Osteocyte (in vitro differentiated cells): ENCODE measurements at regions not wholly inside any gene's neighbourhood (a gene's known extent, or its start where the extent isn't known, plus 50 kb on each side); places are given as distances from the start of the nearest gene placed in this dataset.

Source experiments
- DNase-seq: peaks from one replicate; pipeline ENCODE4 v3.0.0; 2021; ENCODE audit warnings: mixed read lengths; ENCODE audit not compliant: unreplicated experiment; ENCODE audit errors: extremely low spot score
- H3K27ac Mint-ChIP-seq: one replicate; pipeline ENCODE4 v1.8.0; 2021; ENCODE audit warnings: mild to moderate bottlenecking, mixed read lengths; ENCODE audit not compliant: unreplicated experiment
- H3K27me3 Mint-ChIP-seq: one replicate; pipeline ENCODE4 v1.8.0; 2021; ENCODE audit warnings: mixed read lengths; ENCODE audit not compliant: unreplicated experiment
- H3K36me3 Mint-ChIP-seq: one replicate; pipeline ENCODE4 v1.8.0; 2021; ENCODE audit warnings: mixed read lengths; ENCODE audit not compliant: unreplicated experiment
- H3K4me1 Mint-ChIP-seq: one replicate; pipeline ENCODE4 v1.8.0; 2021; ENCODE audit warnings: mixed read lengths; ENCODE audit not compliant: unreplicated experiment
- H3K4me3 Mint-ChIP-seq: one replicate; pipeline ENCODE4 v1.8.0; 2021; ENCODE audit warnings: mild to moderate bottlenecking, moderate library complexity, mixed read lengths; ENCODE audit not compliant: unreplicated experiment
- H3K9me3 Mint-ChIP-seq: one replicate; pipeline ENCODE4 v1.8.0; 2021; ENCODE audit warnings: mixed read lengths; ENCODE audit not compliant: unreplicated experiment
- TF ChIP-seq, protein P1 (sequence below): fragments of 200-600 bp; sonication (generic); IDR thresholded peaks from 2 replicates; pipeline ENCODE4 v1.5.0; 2021; ENCODE audit warnings: antibody characterized with exemption, mild to moderate bottlenecking, moderate library complexity

DNA sequence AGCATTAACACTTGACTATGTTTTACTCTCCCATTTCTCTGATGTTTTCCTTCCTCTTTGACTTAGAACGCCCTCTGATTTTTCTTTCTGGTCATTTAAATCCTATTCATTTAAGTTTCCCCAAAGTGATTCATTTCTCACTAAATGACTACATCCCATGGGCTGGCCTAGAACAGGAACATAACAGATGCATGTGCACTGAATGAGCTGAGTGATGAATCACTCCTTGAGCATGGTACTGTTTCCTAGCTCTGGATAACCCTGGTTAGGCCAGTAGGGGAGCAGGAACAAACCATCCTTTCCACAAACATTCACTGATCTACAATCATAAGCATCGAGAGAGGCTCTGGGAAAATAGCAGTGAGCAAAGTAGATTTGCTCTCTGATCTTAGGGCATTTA, 221.9 kb upstream of the SETBP1 start:
- H3K27ac Mint-ChIP-seq, result no peak overlapping the region
- H3K9me3 Mint-ChIP-seq, result peaks cover 5% of the 10 kb centered on the region
- no peak for DNase-seq
- no peaks in the 10 kb centered on the region for H3K36me3 Mint-ChIP-seq
- no peaks in the 10 kb centered on the region for H3K27me3 Mint-ChIP-seq
- H3K4me1 Mint-ChIP-seq, result no peaks in the 10 kb centered on the region
- no peak overlapping the region for H3K4me3 Mint-ChIP-seq
- TF ChIP-seq, protein P1, sequence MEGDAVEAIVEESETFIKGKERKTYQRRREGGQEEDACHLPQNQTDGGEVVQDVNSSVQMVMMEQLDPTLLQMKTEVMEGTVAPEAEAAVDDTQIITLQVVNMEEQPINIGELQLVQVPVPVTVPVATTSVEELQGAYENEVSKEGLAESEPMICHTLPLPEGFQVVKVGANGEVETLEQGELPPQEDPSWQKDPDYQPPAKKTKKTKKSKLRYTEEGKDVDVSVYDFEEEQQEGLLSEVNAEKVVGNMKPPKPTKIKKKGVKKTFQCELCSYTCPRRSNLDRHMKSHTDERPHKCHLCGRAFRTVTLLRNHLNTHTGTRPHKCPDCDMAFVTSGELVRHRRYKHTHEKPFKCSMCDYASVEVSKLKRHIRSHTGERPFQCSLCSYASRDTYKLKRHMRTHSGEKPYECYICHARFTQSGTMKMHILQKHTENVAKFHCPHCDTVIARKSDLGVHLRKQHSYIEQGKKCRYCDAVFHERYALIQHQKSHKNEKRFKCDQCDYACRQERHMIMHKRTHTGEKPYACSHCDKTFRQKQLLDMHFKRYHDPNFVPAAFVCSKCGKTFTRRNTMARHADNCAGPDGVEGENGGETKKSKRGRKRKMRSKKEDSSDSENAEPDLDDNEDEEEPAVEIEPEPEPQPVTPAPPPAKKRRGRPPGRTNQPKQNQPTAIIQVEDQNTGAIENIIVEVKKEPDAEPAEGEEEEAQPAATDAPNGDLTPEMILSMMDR, result no peak

DNA sequence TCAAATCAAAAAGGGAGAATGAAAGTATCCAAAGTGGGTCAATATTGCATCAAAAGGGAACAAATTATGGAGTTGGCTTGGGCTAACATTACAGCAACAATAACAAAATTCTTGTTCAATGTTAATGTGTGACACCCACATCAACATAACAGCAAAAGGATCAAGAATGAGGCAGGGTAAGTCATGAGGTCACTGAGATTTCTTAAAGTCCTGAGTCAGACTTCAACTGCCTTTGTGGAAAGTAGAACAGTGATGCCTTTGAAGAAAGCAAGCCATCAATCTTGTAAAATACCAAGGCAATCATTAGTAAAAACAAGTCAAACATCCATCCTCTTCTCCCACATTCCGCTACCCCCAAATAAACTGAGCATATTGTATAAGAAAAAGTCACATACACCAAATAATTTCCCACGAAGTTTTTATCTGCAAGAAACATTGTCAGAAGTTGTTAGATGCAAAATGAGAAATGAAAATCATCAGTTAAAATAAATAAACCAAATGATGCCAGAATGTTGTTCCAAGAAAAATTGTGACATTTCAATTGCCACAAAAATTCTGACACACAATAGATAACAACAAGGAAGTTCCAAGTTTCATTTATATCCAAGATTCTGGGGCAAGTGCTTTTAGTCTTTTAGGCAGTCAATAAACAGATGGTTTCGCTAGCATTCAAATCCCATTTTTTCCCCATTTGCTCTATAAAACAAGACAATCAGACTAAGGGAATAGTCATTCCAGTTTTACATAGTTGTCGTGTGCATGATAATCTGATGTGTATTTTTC, 216.1 kb upstream of the SETBP1 start:
- H3K27ac Mint-ChIP-seq, result no peak overlapping the region
- H3K4me3 Mint-ChIP-seq, result no peak overlapping the region
- no peak for DNase-seq
- H3K4me1 Mint-ChIP-seq, result peaks cover 13% of the 10 kb centered on the region
- no peaks in the 10 kb centered on the region for H3K27me3 Mint-ChIP-seq
- H3K36me3 Mint-ChIP-seq, result no peaks in the 10 kb centered on the region
- TF ChIP-seq, protein P1, result no peak
- no peaks in the 10 kb centered on the region for H3K9me3 Mint-ChIP-seq

DNA sequence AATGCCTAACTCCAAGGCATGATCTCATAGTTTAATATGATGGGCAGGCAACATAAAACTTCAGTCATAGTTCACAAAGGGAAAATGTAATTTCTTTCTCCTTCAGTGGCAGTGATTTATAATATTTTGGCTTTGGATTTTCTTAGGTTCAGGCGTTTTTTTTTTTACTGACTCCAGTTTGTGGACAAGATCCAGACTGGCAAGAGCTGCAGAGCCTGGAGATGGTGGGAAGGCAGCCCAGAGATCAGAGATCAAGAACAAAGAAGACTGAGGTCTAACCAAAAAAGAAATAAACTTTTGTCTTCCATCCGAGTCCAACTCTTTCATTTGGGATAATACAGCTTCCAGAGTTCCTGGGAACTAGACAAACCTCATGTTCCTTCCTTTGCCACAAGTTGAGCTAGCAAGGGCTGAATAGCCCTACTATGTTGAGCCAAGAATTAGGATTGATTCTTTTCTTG, 215.3 kb upstream of the SETBP1 start:
- Mint-ChIP-seq H3K27me3 (no peaks in the 10 kb centered on the region), H3K27ac (no peak overlapping the region), H3K4me3 (no peak overlapping the region), H3K4me1 (peaks cover 13% of the 10 kb centered on the region), H3K36me3 (no peaks in the 10 kb centered on the region), H3K9me3 (no peaks in the 10 kb centered on the region)
- TF ChIP-seq, protein P1, result no peak
- DNase-seq, result no peak

DNA sequence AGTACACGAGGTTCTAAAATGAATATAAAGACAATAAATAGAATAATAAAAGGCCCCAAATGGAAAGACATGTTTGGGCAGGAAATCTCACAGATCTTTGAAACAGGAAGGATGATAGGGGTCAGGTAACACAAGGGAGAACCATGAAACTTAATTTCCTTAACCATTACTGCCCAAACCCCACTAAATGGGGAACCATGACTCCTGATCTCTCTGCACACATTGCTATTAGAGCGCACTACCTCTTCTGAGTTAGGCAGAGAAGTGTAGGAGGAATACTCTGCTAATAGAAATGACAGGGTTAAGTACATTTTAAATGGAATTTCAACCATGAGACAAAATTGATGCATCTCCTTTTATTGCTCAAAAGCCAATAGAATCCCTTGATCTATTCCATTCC, 213.7 kb upstream of the SETBP1 start:
- Mint-ChIP-seq H3K27me3 (no peaks in the 10 kb centered on the region), H3K36me3 (no peaks in the 10 kb centered on the region), H3K4me1 (peaks cover 13% of the 10 kb centered on the region), H3K27ac (no peak overlapping the region), H3K9me3 (no peaks in the 10 kb centered on the region), H3K4me3 (no peak overlapping the region)
- TF ChIP-seq, protein P1, result no peak
- no peak for DNase-seq

DNA sequence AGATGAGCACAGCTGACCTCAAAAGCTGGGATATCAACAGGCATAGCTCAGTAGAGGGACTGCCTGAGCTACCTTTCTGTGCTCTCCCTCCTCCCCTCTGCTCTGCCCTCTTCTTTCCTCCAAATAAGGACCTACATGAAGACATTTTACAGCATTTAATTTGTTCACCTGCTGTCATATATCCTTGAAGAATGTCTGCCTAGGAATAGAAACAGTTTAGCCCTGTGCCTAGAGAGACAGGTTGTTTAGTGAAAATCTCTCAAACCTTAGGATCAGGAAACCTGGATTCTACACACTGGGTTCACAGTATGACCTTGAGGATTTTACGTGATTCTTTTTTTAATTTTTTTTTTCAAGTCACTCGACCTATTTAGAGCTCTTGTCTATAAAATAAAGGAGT, 213.0 kb upstream of the SETBP1 start:
- Mint-ChIP-seq H3K36me3 (no peaks in the 10 kb centered on the region), H3K27me3 (no peaks in the 10 kb centered on the region), H3K27ac (no peak overlapping the region), H3K9me3 (no peaks in the 10 kb centered on the region), H3K4me3 (no peak overlapping the region), H3K4me1 (peaks cover 13% of the 10 kb centered on the region)
- DNase-seq, result no peak
- TF ChIP-seq, protein P1, result no peak
